ENCODE measurements at regions not wholly inside any gene's neighbourhood (a gene's known extent, or its start where the extent isn't known, plus 50 kb on each side); places are given as distances from the start of the nearest gene placed in this dataset.

DNA sequence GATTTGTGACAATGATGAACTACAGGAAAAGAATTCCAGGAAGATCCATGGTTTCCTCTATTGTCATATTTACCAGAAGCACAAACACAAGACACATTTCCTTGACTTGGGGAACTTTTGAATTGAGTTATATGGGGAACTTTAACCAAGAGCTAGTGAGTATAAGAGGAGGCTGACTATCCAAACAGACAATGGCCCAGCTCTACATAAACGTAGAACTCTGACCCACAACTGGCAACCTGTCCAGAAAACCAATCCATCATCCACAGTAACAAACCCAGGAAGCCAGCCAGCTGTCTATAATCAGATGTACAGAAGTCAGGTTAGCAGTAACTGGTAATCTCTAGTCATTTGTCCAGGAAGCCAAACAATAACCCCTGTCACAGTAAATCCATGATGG lies 167.0 kb upstream of the CPEB2 start:
- no peak overlapping the region for H3K4me3 ChIP-seq (ENCODE audit: control insufficient read depth, low read depth, low read length)
- TF ChIP-seq, protein P1, sequence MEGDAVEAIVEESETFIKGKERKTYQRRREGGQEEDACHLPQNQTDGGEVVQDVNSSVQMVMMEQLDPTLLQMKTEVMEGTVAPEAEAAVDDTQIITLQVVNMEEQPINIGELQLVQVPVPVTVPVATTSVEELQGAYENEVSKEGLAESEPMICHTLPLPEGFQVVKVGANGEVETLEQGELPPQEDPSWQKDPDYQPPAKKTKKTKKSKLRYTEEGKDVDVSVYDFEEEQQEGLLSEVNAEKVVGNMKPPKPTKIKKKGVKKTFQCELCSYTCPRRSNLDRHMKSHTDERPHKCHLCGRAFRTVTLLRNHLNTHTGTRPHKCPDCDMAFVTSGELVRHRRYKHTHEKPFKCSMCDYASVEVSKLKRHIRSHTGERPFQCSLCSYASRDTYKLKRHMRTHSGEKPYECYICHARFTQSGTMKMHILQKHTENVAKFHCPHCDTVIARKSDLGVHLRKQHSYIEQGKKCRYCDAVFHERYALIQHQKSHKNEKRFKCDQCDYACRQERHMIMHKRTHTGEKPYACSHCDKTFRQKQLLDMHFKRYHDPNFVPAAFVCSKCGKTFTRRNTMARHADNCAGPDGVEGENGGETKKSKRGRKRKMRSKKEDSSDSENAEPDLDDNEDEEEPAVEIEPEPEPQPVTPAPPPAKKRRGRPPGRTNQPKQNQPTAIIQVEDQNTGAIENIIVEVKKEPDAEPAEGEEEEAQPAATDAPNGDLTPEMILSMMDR (conservative IDR thresholded peaks at IDR 0.05; ENCODE audit: control insufficient read depth, insufficient read depth, low read depth, low read length), result no peak
- DNase-seq (ENCODE audit: low read depth), result no peak

- H3K4me3 ChIP-seq (ENCODE audit: control insufficient read depth, low read depth, low read length), result no peak overlapping the region
- TF ChIP-seq, protein P1 (conservative IDR thresholded peaks at IDR 0.05; ENCODE audit: control insufficient read depth, insufficient read depth, low read depth, low read length), result no peak
- no peak for DNase-seq (ENCODE audit: low read depth)
Measured at GRCh38 chr4:14835708-14836425, 166.4 kb upstream of the CPEB2 start.

- TF ChIP-seq, protein P1 (conservative IDR thresholded peaks at IDR 0.05; ENCODE audit: control insufficient read depth, insufficient read depth, low read depth, low read length), result no peak
- no peak overlapping the region for H3K4me3 ChIP-seq (ENCODE audit: control insufficient read depth, low read depth, low read length)
- no peak for DNase-seq (ENCODE audit: low read depth)
Measured at GRCh38 chr4:14837860-14838259, 164.4 kb upstream of the CPEB2 start.

GRCh38 chr4:14841801-14842768 lies 160.2 kb upstream of the CPEB2 start:
- DNase-seq (ENCODE audit: low read depth), result no peak

GRCh38 chr4:14842964-14843630 lies 159.2 kb upstream of the CPEB2 start:
- DNase-seq (ENCODE audit: low read depth), result no peak
- H3K4me3 ChIP-seq (ENCODE audit: control insufficient read depth, low read depth, low read length), result no peak overlapping the region
- TF ChIP-seq, protein P1 (conservative IDR thresholded peaks at IDR 0.05; ENCODE audit: control insufficient read depth, insufficient read depth, low read depth, low read length), result no peak

More at GRCh38 chr4:14841801-14842768, 160.2 kb upstream of the CPEB2 start:
- H3K4me3 ChIP-seq (ENCODE audit: control insufficient read depth, low read depth, low read length), result no peak overlapping the region
- TF ChIP-seq, protein P1 (conservative IDR thresholded peaks at IDR 0.05; ENCODE audit: control insufficient read depth, insufficient read depth, low read depth, low read length), result no peak

- no peak for DNase-seq (ENCODE audit: low read depth)
- no peak overlapping the region for H3K4me3 ChIP-seq (ENCODE audit: control insufficient read depth, low read depth, low read length)
Measured at GRCh38 chr4:14844061-14844460, 158.2 kb upstream of the CPEB2 start.

More at GRCh38 chr4:14844061-14844460, 158.2 kb upstream of the CPEB2 start:
- TF ChIP-seq, protein P1 (conservative IDR thresholded peaks at IDR 0.05; ENCODE audit: control insufficient read depth, insufficient read depth, low read depth, low read length), result no peak

All from fibroblast of mammary gland (primary cell).